GM21825 (cell line): ENCODE measurements at regions not wholly inside any gene's neighbourhood (a gene's known extent, or its start where the extent isn't known, plus 50 kb on each side); places are given as distances from the start of the nearest gene placed in this dataset.

Experiments
- ATAC-seq: cut with Tn5 transposase; IDR thresholded peaks from one replicate; pipeline ENCODE4 v1.9.1; 2021; ENCODE audit warnings: mild to moderate bottlenecking, moderate library complexity; ENCODE audit not compliant: unreplicated experiment

DNA sequence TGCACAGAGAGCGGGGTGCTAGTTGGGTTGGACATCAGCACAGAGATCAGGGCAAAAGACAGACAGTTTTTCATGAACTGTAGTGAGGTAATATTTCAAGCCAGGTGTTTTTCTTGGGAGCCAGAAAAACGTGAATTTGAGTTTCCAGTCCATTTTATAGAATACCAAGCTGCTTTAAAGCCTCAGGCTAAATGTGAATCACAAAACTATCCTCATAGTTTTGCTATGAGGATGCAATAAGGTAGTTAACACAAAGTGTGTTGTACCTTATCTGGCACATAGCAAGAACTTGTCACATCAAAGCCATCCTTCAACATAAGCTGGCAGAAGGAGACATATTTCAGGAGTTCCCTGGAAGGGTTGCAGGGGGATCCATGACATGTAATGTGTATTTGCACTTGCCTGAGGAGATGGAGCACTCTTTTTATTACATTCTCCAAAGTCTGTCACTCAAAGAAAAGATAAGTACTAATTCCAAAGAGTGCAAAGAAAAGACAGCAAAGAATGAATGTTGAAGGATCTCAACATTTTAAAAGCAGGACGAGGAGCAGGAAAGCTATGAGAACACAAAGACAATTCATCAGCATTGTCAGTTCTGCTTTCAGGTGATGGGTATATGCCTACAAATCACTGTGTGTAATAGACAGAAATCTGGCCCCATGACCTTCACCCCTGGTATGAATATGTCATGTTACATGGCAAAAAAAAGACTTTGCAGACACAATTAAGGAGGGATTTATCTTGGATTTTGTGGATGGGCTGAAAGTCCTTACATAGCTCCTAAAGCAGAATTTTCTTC is 1046.4 kb downstream of the NTRK3 start:
- ATAC-seq, result no peak

DNA sequence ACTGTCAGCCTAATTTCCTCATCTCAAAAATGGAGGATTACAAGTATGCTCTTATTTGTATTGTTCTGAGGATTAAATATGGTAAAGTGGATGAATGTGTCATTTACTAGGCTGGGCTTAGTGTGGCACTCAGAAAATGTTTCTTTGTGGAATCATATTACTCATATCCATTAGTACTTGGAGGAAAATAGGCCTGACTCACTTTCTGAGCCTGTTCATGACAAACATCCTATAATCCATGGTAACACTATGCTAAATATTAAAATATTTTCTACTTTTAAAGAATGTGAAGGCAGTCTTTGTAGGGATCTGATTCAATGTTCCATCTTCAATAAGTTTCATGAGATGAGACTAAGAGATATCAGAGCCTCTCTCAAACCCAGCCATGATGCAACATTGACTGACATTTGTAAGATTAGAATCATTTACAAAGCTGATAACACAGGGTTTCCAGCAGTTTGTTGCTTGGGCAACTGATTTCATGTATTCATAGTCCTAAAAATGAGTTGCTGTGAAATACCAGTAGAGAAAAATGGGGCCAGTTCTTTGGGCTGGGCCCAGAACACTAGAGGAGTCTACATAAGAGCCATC is 1048.5 kb downstream of the NTRK3 start:
- ATAC-seq, result no peak

DNA sequence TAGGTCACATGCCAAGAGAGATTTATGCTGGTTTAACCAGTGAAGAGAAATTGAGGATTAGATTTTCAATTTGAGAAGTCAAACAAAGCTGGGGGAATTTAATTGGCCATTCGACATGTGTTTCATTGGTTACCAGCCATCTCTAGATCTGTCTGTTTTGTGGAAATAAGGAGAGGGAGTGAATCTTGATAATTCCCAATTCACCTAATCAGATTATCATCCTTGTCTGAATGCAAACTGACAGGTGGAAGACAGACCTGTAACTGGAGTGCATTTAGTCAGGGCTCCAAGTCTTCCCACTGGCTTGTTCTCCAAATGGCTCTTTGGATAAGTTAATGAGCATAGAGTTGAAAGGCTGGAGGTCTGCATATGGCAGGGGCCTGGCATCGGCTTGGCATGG is 1049.3 kb downstream of the NTRK3 start:
- ATAC-seq, result no peak

DNA sequence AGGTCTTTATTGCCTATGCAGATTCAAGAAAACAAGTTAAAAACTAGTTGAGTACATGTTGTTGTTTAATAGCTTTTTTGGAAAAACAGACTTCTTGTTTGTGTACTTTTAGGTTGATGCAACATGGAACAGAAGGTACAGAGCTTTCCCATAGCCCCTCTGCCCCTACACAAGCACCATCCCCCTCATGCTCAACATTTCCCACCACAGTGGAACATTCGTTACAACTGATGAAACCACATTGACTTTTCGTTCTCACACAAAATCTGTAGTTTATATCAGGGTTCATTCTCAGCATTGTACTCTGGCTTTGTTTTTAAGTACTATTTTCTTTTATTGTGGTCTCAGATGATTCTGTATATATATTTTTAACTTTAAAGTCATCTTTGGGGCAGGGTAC is 1054.6 kb downstream of the NTRK3 start:
- ATAC-seq, result no peak

DNA sequence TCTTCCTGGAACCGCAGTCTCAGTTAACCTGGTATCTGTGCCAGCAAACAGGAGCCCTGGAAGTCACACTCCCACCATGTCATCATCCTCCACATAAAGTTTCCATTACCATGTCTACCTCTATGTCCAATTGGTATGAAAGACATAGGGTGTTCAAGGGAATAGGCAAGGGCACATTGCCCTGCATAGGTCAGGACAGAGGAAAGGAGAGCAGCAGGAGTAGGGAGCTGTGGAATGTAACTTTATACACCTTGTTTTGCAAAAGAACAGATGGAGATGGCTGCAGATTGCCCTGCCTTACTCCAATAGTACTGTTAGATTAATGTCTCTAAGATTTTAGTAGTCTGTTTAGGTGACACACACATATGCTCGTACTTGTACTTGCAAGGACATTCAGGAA is 1056.4 kb downstream of the NTRK3 start:
- ATAC-seq, result no peak

DNA sequence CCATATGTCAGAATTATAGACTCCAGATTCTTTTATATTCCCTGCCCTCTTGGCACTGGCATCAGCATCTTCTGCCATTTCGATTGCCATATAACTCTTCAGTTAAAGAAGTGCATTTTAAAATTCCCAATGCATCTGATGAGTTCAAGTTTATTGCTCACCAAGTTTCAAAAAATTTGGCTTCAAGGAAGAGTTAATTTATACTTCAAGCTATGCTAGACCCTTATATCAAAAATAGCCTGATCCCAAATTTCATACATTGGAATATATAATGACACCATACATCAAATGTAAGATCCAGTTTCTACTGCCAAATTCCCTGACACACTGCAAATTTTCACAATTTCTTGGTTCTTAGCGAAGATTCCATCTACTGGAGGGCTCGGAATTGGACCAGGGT is 1058.6 kb downstream of the NTRK3 start:
- no peak for ATAC-seq

DNA sequence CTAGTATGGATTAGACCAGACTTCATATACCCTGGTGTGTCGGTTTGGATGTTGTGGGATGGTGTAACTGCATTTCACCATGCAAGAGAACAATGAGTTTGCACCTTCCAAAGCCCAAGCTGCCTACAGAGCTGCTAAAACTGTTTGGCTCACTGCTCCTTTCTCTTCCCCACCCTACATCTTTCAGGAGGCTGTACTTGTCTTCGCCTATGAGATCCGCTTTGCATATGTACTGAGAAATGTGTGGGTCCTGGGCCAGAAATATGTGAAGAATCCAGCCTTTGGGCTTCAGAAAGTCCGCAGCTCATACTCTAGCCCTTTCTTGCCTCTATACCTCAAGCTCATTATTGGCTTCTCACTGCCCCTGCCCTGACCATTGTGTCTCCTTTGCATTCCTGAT is 1060.0 kb downstream of the NTRK3 start:
- no peak for ATAC-seq

DNA sequence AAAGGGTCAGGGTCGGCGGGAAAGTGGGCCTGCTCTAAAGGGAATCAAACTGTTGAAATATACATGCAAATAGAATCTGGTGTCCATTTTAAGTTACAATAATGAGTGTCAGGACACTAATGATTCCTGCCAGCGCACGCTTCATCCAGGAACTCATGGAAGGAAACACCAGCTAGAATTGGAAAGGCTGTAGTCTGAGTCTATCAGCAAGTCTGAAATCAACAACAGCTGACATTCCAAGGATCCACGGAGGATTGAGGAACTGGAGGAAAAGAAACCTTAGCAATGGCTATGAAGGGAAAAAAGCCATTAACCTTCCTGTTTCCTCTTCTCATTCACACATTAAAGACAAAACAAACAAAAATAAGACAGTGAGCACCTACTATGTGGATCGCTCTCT is 1063.1 kb downstream of the NTRK3 start:
- ATAC-seq, result no peak

DNA sequence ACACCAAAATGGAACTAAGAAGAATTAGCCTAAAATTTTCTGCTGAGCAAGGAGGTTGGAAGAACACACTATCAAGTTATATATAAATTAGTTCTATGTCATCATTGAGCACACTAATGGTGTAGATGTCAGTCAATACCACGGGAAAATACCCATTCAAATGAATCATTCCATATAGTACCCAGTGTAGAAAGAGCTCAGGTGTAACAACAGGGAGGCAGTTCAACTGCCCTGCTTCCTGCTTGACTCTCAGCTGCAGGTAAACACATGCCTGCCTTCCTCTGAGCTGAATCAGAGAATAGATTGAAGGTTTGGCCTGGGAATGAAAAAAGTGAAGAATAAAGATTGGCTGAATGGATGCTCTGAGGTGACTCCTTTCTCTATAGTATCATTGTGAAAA is 1088.0 kb downstream of the AGBL1 start:
- no peak for ATAC-seq

DNA sequence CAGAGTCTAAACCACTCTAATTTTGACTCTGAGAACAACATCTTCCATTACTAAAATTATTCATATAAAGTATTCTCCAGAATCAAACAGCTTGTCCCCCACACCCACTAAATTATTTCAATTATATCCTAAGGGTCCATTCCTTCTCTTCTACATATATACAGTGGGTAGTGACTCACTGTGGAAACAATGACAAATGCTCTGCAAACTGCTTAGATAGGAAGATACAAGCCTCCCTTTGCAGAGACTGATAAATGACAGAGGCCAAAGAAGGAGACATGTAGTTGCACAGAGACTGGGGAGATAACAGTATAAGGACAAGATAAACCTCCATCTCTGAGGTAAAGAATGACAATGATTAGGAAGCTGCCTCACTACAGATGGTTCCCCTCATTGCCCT is 1087.4 kb downstream of the AGBL1 start:
- no peak for ATAC-seq

DNA sequence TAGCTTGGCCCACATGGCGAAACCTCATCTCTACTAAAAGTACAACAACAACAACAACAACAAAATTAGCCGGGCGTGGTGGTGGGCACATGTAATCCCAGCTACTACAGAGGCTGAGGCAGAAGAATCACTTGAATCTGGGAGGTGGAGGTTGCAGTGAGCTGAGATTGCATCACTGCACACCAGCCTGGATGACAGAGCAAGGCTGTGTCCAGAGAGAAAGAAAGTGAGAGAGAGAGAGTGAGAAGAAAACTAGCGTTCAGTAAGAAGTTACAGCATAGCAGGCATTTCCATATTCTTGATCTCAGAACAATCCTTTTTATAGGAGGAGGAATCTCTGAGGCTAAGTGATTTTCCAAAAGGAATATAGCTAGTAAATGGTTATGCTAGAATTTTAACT is 1076.1 kb downstream of the AGBL1 start:
- no peak for ATAC-seq

DNA sequence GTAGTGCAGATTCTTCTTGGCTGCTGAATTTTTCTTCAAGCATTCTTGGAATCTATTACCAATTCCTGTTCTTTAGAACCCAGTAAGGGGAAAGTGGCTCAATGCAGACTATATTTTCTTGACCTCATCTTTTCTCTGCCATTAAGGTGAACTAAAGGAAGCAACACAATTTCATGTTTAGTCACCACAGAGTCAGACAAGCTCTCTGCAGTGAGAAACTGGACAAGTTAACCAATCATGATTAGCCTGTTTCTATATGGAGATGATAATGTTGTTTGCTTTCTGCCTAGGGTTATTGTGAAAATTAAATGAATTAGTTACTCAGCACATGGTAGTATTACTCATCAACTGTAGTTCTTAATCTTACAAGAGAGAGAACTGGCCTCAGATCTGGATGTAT is 1075.1 kb downstream of the AGBL1 start:
- no peak for ATAC-seq

DNA sequence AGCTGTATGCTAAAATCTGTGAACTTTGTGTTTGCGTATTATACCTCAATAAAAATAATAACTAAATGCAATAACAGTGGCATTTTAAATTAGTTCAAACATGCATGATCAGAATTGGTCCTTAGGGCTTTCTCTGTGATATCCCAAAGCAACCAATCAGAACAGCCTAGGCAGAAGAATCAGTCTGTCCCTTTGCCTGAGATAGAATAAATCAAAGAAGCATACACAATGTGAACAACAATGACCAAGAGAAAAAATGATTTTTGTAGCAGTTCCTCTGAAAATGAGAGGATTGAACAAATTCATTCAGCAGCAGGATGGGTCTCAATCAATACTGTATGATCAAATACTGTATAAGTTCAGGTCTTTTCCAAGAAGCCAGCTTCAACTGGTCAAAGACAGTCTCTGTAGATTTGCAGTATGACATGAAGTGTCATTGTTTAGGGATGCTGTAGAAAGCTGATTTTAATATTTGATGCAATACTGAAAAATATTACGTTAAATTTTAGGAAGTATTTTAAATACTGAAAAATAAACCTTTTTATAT is 1071.6 kb downstream of the AGBL1 start:
- ATAC-seq, result no peak

DNA sequence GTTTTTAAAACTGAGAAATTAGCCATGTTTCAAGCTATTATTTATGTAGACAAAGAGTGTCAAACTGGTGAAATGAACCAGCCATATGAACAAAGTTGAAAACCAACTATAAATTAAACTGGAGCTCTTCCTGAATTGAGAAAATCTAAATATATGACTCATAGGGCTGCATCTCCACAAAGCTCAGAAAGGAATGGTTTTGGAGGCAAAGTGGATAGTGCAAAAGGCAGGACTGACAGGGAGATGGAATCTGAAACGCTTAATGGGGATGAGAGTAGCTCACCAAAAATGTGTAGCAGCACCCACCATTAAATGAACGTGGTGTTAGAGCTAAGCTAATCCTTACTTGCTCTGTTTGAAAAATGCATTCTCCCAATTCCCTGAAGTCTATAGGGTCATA is 1066.0 kb downstream of the AGBL1 start:
- ATAC-seq, result no peak

DNA sequence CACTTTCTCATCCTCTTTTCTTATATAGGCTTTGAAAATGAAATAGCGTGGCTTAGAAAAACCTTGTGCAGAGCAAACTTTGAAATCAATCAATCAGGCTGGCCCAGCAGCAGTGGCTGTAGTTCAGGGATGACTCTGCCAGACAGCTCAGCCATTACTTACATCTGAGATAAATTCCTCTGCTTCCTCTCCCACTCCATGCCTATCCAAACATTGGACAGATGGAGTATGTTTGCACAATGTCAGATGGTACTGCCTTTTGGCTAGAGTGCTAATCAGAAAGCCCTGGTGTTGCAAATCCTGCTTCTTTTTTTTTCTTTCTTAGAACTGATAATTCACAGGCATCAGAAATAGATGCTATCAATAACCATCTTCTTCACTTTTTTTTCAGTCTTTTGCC is 1065.1 kb downstream of the AGBL1 start:
- ATAC-seq, result no peak

DNA sequence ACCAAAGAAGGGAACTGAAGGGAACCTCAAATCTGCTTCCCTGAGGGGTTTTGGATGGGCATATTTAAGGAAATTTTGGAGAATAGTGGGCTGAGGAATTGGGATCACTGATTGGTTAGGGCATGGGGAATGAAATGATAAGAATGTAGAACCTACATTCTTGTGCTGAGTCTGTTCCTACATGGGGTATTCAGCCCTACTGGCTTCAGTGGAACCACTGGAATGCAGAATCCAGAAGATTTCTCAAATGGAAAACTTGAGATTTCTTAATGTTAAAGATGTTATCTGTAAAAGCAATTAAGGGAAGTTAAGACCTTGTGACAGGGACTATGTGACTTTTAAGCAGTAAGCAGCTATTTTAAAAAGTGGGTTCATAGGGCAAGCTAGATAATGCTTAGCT is 1062.4 kb downstream of the AGBL1 start:
- ATAC-seq, result no peak

DNA sequence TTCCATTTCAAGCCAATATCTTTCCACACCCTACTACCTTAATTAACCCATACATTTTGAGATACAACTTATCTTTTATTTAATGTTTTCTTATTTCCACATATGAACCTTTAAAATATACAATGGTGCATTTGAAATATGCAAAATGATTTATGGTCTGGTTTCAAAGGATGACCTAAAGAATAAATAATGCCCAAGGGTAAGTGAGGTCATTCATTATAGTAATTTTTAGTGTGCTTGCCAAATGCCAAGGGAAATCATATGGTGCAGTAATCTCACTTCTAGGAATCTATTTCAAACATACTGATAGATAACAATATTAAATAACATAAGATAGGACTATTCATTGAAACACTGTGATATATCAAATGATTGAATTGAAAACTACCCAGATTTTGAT is 1055.4 kb downstream of the AGBL1 start:
- ATAC-seq, result no peak

DNA sequence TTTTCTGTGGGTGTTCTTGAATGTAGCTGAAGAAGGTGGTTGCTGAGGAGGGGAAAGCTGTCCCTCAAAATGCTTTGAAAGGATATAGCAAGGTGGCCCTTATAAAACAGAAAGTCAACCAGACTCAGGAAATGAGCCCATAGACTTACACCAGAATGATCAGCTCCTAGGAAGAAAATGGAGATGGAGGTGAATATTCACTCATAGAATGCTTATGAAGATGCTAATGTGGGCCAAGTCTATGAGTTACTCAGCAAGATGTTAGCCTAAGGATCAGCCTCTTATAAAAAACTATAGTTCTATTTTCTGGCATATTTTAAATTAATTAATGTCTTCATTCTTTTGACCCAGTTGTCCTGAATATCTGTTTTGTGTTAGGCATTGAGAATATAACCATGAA is 1054.0 kb downstream of the AGBL1 start:
- ATAC-seq, result no peak

DNA sequence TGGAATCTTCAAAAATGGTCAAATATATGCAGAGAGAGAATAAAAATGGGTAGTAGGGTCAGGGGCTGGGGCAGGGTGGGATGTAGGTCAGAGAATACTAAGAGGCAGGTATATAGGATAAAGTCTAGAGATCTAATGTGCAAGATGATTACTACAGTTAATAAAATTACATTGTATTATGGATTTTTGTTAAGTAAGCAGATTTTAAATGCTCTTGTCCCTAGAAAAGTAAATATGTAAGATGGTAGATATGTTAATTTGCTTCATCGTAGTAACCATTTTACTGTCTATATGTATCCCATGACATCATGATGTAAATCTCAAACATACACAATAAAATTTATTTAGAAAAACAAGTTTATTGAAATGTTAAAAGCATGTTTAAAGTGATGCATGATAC is 1051.4 kb downstream of the AGBL1 start:
- ATAC-seq, result no peak

DNA sequence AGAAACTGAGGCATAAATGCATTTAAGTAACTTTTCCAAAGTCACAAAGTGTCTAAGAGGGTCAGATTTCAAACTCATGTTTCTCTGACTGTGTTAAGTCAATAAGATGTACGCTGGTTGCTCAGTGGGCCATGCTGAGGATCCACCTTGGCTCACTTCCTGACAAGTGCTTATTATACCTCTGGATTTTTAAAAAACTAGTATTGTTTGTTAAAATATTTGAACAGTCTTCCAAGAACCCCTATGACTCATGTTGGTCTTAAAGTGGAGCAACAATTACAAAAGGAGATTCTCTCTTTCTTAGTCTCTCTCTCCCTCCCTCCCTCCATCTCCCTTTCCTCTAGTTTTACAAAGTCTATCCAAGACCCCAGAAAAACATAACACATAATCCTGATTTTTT is 1050.2 kb downstream of the AGBL1 start:
- no peak for ATAC-seq

DNA sequence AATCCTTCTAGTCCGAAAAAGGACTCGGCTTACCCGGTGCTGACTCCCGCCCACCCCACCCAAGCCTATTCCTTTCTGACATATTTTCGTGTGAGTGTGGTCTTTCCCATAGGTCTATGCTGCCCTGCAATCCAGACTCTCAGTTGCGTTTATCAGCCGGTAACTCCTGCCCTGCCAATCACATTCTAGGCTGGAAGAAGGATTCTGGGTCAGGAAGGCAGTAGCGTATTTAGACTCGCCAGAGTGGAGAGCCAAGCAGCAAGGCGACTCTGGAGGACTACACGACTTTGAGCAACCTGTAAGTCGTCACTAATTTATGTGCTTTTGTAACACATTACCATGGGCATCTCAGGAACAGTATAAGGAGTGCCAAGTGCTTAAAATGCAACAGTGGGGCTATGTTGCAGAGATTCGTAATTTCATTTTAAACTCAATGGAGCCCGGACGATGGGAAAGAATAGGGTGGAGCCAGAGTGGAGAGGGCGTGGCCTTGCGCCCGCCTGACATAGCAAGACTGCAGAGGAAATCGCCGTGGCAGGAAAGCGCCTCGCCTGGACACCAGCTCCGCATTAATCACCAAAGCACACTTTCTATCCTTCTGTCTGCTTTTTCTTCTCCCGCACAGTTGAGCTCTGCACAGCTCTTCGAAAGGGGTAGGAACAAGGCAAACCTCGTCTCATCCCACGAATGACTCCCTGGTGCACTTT is 1044.2 kb downstream of the AGBL1 start:
- no peak for ATAC-seq

DNA sequence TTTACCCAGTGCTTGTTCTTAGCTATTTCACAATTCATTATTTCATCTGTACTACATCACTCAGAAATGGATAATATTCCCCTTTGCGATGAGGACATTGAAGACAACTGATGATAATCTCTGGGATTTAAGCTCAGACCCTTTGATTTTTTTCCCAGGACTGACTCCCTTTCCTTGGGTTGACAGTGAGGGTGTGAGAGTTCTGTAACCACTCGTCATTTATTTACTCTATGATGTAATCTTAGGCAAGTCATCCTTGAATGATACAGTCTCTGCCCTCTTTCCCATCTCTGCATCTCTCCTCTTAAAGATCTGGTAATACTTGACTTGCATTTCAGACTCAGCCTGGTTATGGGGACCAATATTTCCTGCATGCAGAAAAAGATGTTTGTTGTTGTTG is 1041.7 kb downstream of the AGBL1 start:
- ATAC-seq, result no peak
